Skeletal muscle tissue (tissue), 3 donors: ENCODE measurements at regions not wholly inside any gene's neighbourhood (a gene's known extent, or its start where the extent isn't known, plus 50 kb on each side); places are given as distances from the start of the nearest gene placed in this dataset.

Source experiments
- H3K27ac ChIP-seq: one replicate; pipeline ENCODE4 v1.7.0; 2013; ENCODE audit warnings: mild to moderate bottlenecking, low read depth, low read length, inconsistent platforms
- H3K27me3 ChIP-seq, 3 donors: one replicate each; pipeline ENCODE4 v1.7.0; 2013; ENCODE audit warnings: low read length in 3 of 3; ENCODE audit not compliant: control insufficient read depth in 3 of 3, insufficient read depth in 3 of 3
- H3K36me3 ChIP-seq, 3 donors: one replicate each; pipeline ENCODE4 v1.7.0; 2013; ENCODE audit warnings: low read length in 3 of 3; ENCODE audit not compliant: control insufficient read depth in 3 of 3, insufficient read depth in 3 of 3
- H3K4me1 ChIP-seq, 3 donors: one replicate each; pipeline ENCODE4 v1.7.0; 2013; ENCODE audit warnings: low read length in 3 of 3, mild to moderate bottlenecking in 3 of 3; ENCODE audit not compliant: control insufficient read depth in 3 of 3, insufficient read depth in 3 of 3
- H3K4me3 ChIP-seq, 3 donors: one replicate each; pipeline ENCODE4 v1.7.0; 2013; ENCODE audit warnings: low read length in 3 of 3
- H3K9ac ChIP-seq, 3 donors: one replicate each; pipeline ENCODE4 v1.7.0; 2013; ENCODE audit warnings: low read length in 3 of 3, mild to moderate bottlenecking in 3 of 3, moderate library complexity in 2 of 3, low read depth in 1 of 3
- H3K9me3 ChIP-seq, 3 donors: one replicate each; pipeline ENCODE4 v1.7.0; 2013; ENCODE audit warnings: low read length in 3 of 3; ENCODE audit not compliant: control insufficient read depth in 3 of 3
- donor health status: Osteomylitis.

GRCh38 chr2:226270285-226271058 is 529.1 kb downstream of the IRS1 start:
- Histone ChIP-seq H3K27ac (no peak overlapping the region), H3K4me3 (no peak overlapping the region), H3K36me3 (no peaks in the 10 kb centered on the region), H3K4me1 (no peaks in the 10 kb centered on the region), H3K9me3 (no peaks in the 10 kb centered on the region), H3K9ac (no peak overlapping the region), H3K27me3 (no peaks in the 10 kb centered on the region)

- Histone ChIP-seq H3K4me3 (no peak overlapping the region), H3K36me3 (no peaks in the 10 kb centered on the region), H3K27me3 (no peaks in the 10 kb centered on the region), H3K4me1 (no peaks in the 10 kb centered on the region), H3K9me3 (no peaks in the 10 kb centered on the region), H3K27ac (no peak overlapping the region), H3K9ac (no peak overlapping the region)
Measured at GRCh38 chr2:226267516-226268289, 531.9 kb downstream of the IRS1 start.

- Histone ChIP-seq H3K4me1 (peaks cover 0 to 4% (median 0%) of the 10 kb centered on the region in 3 donors), H3K27me3 (no peaks in the 10 kb centered on the region), H3K27ac (no peak overlapping the region), H3K9ac (no peak overlapping the region), H3K9me3 (no peaks in the 10 kb centered on the region), H3K36me3 (no peaks in the 10 kb centered on the region), H3K4me3 (peak overlapping the region in 2 of 3 donors; percentile 2 to 19)
Measured at GRCh38 chr2:226256709-226257376, 542.8 kb downstream of the IRS1 start.

- Histone ChIP-seq H3K4me1 (peaks cover 0 to 4% (median 0%) of the 10 kb centered on the region in 3 donors), H3K27ac (no peak overlapping the region), H3K9ac (no peak overlapping the region), H3K36me3 (no peaks in the 10 kb centered on the region), H3K9me3 (no peaks in the 10 kb centered on the region), H3K4me3 (no peak overlapping the region), H3K27me3 (no peaks in the 10 kb centered on the region)
Measured at GRCh38 chr2:226256237-226256636, 543.4 kb downstream of the IRS1 start.

- no peak overlapping the region for H3K27ac ChIP-seq
- H3K4me1 ChIP-seq, result peaks cover 0 to 4% (median 0%) of the 10 kb centered on the region in 3 donors
- no peak overlapping the region for H3K4me3 ChIP-seq
- H3K9ac ChIP-seq, result no peak overlapping the region
- no peaks in the 10 kb centered on the region for H3K9me3 ChIP-seq
- H3K36me3 ChIP-seq, result no peaks in the 10 kb centered on the region
- no peaks in the 10 kb centered on the region for H3K27me3 ChIP-seq
Measured at GRCh38 chr2:226251661-226252060, 548.0 kb downstream of the IRS1 start.

- H3K9ac ChIP-seq, result no peak overlapping the region
- no peak overlapping the region for H3K27ac ChIP-seq
- H3K4me1 ChIP-seq, result no peaks in the 10 kb centered on the region
- H3K4me3 ChIP-seq, result no peak overlapping the region
- H3K9me3 ChIP-seq, result no peaks in the 10 kb centered on the region
- no peaks in the 10 kb centered on the region for H3K27me3 ChIP-seq
- H3K36me3 ChIP-seq, result no peaks in the 10 kb centered on the region
Measured at GRCh38 chr2:226247289-226248275, 552.0 kb downstream of the IRS1 start.

- no peaks in the 10 kb centered on the region for H3K36me3 ChIP-seq
- no peak overlapping the region for H3K9ac ChIP-seq
- no peak overlapping the region for H3K27ac ChIP-seq
- no peaks in the 10 kb centered on the region for H3K27me3 ChIP-seq
- H3K4me1 ChIP-seq, result no peaks in the 10 kb centered on the region
- H3K4me3 ChIP-seq, result no peak overlapping the region
- no peaks in the 10 kb centered on the region for H3K9me3 ChIP-seq
Measured at GRCh38 chr2:226234187-226234586, 565.4 kb downstream of the IRS1 start.

- no peak overlapping the region for H3K27ac ChIP-seq
- no peaks in the 10 kb centered on the region for H3K9me3 ChIP-seq
- H3K36me3 ChIP-seq, result no peaks in the 10 kb centered on the region
Measured at GRCh38 chr2:226233388-226233787, 566.2 kb downstream of the IRS1 start.

GRCh38 chr2:226228080-226228479 is 571.5 kb downstream of the IRS1 start:
- Histone ChIP-seq H3K36me3 (no peaks in the 10 kb centered on the region), H3K27me3 (no peaks in the 10 kb centered on the region), H3K27ac (no peak overlapping the region), H3K9ac (no peak overlapping the region), H3K4me1 (no peaks in the 10 kb centered on the region), H3K9me3 (no peaks in the 10 kb centered on the region), H3K4me3 (no peak overlapping the region)

More at GRCh38 chr2:226233388-226233787, 566.2 kb downstream of the IRS1 start:
- H3K27me3 ChIP-seq, result no peaks in the 10 kb centered on the region
- H3K4me1 ChIP-seq, result no peaks in the 10 kb centered on the region
- H3K9ac ChIP-seq, result no peak overlapping the region
- H3K4me3 ChIP-seq, result no peak overlapping the region
